Colon (tissue), 2 donors: ENCODE measurements at regions not wholly inside any gene's neighbourhood (a gene's known extent, or its start where the extent isn't known, plus 50 kb on each side); places are given as distances from the start of the nearest gene placed in this dataset.

ENCODE experiments used
- FAIRE-seq: peaks from 2 replicates; lab custom pipeline; 2012; peaks lifted over from hg19 to GRCh38; lab: Jason Lieb, UNC
- donor health status: control.
- donor health status: control.

DNA sequence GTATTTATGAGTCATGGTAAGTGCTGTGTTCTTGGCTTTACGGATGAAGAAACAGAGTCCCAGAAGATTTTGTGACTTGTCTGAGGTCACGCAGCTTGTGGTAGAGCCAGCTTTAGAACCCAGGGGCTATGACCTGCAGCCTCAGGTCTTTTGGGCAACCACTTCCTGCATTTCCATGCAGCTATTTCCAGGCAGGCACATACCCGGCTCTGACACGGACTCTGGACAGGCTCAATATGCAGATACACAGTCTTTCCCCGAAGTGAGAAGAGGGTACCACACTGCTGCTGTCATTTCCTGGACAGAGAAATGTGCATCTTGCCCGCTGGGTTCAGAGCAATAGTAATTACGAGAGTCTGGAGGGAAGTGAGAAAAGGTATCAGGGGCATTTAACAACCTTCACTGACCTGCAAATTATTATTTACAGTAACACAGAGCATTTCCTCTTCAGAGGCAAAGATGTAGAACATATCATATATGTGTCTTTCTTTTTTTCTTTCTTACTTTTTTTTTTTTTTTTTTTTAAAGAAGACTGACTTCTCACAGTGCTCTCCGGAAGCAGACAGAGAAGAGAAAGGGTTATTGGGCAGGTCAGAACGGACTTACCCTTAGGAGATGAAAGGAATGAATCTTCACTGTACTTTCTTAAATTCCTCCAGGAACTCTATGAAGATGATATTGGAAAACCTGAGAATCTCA is 185.1 kb downstream of the CLIC5 start:
- no peak for FAIRE-seq

DNA sequence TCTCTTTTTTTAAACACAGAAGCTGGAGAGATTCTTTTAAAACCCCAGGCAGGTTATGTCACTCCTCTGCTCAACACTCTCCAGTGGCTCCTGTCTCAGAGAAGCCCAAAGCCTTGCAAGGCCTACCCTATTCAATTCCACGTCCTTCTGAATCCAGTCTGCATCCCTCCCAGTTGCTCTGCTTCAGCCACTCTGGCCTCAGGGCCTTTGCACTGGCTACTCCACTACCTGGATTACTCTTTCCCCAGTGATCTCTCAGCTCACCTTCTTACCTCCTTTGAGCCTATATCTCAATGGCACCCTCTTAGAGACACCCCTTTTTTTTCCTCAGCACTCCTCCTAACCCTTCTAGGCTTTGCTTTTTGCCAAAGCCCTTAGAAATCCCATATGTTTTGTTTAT is 185.8 kb downstream of the CLIC5 start:
- FAIRE-seq, result no peak

DNA sequence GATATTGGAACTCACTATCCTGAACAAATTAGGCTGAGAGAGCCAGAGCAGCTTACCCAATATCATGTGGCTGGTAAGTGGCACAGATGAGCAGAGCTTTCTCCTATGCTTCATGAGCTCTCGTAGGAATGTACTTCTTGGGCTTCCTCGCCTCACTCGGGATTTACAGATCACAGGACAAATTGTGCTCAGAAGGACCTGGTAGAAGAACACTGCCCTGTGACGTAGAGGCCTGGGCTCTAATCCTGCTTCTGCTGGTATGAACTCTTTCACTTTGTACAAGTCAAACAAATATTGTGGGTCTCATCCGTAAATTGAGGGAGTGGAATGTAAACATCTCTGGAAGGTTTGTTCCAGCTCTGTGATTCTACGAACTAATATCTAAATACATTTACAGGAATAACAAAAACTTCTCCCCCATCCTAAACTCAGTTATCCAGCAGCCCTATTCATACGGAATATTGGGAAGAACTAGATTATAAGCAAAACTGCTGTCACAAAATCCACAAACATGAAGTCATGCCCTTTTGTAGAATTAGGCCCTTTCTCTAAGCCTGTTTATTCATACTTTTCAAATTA is 187.6 kb downstream of the CLIC5 start:
- no peak for FAIRE-seq

DNA sequence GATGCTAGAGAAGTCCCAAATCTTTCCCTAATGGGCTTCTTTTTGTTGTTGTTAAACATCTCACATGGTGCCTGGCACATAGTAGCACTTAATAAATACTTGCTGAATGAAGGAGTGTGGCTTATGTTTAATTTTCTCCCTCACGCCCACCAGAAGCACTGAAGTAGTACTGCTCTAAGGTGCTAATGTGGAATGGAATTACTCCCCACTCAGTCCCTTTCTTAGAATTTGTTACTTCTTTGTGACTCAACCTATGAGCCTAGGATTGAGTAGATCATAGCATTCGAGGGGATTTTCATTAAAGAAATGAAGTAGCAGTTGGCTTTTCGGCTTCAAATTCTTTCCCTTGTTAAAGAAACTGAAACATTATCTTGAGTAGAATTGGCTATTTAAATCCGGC is 192.8 kb downstream of the CLIC5 start:
- FAIRE-seq, result no peak

- no peak for FAIRE-seq
These were observed 193.3 kb downstream of the CLIC5 start for GRCh38 chr6:45822246-45822812.

GRCh38 chr6:45818655-45819054 is 197.0 kb downstream of the CLIC5 start:
- FAIRE-seq, result no peak

DNA sequence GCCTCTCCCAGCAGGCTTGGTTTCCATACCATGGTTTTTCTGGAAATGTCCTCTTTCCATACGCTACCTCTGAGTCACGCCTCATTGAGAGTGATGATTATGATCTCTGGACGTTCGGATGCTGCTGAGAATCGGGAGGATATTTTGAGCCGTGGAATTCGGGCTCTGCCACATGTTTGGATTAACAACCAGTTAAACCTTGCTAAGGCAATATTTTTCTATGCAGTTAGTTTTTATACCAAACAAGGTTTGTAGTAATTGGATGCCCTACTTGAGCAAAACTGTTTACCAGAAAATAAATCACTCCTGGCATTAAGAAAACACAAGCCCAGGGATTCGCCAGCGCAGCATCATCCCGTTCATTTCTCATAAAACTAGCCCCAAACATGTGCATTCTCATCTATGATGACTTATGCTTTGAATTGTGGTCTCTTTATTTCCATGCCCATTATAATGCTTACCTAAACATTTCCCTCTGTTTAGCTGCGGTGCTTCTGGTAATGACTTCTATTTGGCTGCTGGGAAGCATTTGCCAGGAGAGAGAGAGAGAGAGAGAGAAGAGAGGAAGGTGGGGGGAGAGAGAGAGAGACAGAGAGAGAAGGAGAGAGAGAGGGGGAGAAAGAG is 198.9 kb downstream of the CLIC5 start:
- no peak for FAIRE-seq

DNA sequence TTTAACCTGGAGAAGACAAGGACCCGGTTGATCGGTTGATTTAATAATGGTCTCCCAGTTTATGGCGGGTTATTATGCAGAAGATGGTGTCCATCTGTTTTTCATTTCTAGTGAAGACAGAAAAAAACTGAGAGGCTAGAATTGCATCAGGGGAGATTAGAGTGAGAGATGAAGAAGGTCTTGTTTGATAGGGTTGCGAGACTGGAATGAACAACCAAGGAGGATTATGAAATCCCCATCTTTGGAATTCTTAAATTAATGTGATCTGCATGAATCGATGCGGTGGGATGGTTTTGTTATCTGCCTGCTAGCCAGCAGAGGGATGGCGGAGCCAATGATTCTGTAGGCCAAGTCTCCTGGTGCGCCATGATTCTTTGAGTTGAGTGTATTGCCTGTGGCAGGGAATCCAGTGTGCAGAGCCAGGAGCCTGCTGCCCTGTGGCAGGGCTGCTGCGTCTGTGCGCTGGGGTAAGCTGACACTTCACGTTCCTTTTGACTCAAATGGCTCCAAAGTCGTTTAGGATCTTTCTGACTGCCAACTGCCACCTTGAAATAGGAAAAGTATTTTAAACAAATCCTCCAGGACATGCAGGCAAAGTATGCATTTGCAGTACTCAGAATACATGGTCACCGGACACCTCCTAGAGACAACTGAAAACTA is 200.1 kb downstream of the CLIC5 start:
- FAIRE-seq, result no peak

GRCh38 chr6:45814772-45815171 is 200.9 kb downstream of the CLIC5 start:
- FAIRE-seq, result no peak

DNA sequence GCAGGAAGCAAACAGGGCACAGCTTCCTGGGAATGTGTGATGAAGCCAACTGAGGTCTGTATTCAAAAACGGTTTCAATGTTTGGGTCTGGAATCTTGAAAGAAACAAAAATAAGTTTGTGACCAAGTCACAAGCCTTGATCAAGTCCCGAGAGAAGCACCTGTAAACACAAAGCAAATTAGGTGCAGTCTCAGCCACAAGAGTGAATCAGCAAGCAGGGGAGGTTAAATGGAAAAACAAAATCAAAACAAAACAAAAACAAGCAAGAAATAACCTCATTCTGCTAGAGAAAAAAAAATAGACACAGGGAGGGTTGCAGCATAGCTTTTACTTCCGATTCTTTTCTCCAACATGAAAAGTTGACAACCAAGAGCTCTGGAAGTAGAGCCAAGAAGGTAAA is 201.7 kb downstream of the CLIC5 start:
- no peak for FAIRE-seq

- FAIRE-seq, result no peak
These were observed 202.7 kb downstream of the CLIC5 start for GRCh38 chr6:45812922-45813321.

DNA sequence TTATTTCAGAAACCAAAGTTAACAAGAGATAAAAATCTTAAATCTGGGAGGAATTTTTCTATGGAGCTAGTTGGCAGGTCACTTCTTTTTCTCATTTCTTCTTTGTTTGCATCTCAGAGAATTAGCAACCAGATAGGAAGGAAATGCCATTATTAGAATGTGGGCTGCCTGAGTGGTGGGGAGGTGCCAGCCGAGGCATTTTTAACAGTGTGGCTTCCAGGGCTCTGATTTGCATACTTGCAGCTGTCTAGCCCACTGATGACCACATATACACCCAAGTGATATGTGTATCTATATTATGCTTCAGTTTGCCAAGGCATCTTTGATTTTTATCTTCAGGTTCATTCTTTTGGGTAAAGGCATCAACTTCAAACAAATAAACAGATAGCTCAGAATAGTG is 206.7 kb downstream of the CLIC5 start:
- FAIRE-seq, result no peak

- no peak for FAIRE-seq
These were observed 207.5 kb downstream of the CLIC5 start for GRCh38 chr6:45808042-45808645.

- no peak for FAIRE-seq
These were observed 208.2 kb downstream of the CLIC5 start for GRCh38 chr6:45807311-45808041.

DNA sequence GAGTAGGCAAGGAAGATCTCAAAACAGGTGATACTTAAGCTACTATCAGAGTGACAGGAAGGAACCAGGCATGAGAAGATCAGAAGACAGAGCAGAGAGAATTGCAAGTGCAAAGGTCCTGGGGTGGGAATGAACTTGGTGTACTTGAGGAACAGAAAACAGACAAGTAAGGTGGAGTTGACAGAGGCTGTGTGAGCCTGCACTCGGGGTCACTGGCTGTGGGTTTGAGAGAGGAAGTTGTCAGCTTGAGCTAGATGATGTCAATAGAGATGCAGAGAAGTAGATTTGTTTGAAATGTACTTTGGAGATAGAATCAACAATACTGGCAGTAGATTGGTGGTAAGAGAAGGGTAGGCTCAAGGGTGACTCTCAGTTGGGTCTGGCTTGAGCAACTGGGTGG is 209.5 kb downstream of the CLIC5 start:
- FAIRE-seq, result no peak

GRCh38 chr6:45803071-45803470 is 212.6 kb downstream of the CLIC5 start:
- FAIRE-seq, result no peak

DNA sequence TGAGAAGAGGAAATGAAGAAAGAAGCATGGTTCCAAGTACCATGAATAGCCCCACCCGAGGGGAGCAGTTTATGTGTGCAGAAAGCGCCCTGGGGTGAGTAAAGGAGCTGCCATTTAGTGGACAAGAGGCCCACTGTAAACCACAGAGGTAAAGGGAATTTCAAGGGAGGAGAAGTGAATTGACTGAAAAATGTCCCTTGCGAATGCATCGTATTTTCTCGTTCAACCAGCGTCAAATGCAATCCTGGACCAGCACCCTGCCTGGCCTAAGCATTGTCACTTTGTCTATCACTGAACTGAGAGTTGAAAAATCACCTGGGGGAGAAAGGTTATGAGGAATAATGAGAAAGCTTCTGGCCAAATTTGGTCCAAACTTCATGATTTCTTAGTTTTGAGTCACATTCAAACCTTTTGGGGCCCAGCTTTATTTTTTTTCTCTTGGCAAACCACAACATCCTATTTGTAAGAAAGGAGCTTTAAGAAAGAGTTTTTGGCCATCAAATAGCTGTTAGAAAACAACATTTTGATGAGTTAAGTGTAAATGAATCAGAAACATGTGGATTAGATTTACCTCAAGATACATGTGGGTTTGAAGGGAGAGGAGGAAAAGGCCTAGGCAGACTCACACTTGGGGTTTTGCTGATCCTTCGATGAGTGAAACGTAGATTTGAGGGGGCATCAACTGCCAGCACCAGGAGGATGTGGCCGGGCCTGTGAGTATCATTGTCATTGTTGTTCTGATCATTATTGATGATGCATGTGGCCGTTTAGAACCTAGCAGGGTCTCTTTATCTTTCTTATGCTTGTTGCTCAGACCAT is 214.0 kb downstream of the CLIC5 start:
- no peak for FAIRE-seq

- no peak for FAIRE-seq
These were observed 214.7 kb downstream of the CLIC5 start for GRCh38 chr6:45800911-45801310.

GRCh38 chr6:45795678-45796077 is 220.0 kb downstream of the CLIC5 start:
- no peak for FAIRE-seq

DNA sequence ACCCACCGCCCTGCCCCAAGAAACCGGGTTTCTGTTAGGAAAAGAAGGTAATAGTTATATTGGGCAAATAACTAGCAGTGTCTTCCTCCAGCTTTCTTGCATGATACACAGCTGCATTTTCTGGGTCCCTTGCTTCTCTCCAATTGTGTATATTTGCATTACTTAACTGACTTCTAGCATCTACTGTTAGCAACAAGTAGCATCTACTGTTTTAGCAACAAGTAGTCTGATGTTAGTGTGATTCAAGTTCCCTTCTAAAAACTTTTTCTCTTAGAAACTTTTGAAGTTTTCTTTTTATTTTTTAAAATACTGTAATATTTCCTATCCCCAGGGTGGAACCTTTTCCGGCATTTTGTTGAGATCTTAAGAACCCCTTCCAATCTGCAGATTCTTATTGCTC is 221.2 kb downstream of the CLIC5 start:
- no peak for FAIRE-seq
